Small intestine (tissue), 7 donors: ENCODE measurements at regions not wholly inside any gene's neighbourhood (a gene's known extent, or its start where the extent isn't known, plus 50 kb on each side); places are given as distances from the start of the nearest gene placed in this dataset.
"Not testable (repeated sequence)": the region's sequence is repeated elsewhere in the genome, so short reads cannot be mapped to it uniquely, and the experiment has no call there.

Source experiments
- DNase-seq, 2 donors: peaks; one replicate each; pipeline versions ENCODE4 v3.0.0 to v3.0.0-alpha.2; 2013
- FAIRE-seq: peaks from 2 replicates; lab custom pipeline; 2012; peaks lifted over from hg19 to GRCh38; lab: Jason Lieb, UNC
- H3K27ac ChIP-seq, 3 donors: one replicate each; pipeline ENCODE4 v1.5.1; 2013; ENCODE audit warnings: low read length in 2 of 3, mild to moderate bottlenecking in 2 of 3, control low read depth in 1 of 3, inconsistent platforms in 1 of 3, low read depth in 1 of 3, moderate library complexity in 1 of 3
- H3K27me3 ChIP-seq, 3 donors: one replicate each; pipeline ENCODE4 v1.6.1; 2013; ENCODE audit warnings: low read length in 3 of 3, inconsistent platforms in 1 of 3; ENCODE audit not compliant: control insufficient read depth in 3 of 3, insufficient read depth in 3 of 3
- H3K36me3 ChIP-seq, 3 donors: one replicate each; pipeline ENCODE4 v1.6.1; 2013; ENCODE audit warnings: low read length in 3 of 3, inconsistent platforms in 1 of 3, low read depth in 1 of 3, mild to moderate bottlenecking in 1 of 3, moderate library complexity in 1 of 3; ENCODE audit not compliant: control insufficient read depth in 3 of 3, insufficient read depth in 2 of 3
- H3K4me1 ChIP-seq, 3 donors: one replicate each; pipeline ENCODE4 v1.6.1; 2013; ENCODE audit warnings: low read length in 2 of 3, inconsistent platforms in 1 of 3, low read depth in 1 of 3, mild to moderate bottlenecking in 1 of 3, moderate library complexity in 1 of 3; ENCODE audit not compliant: control insufficient read depth in 3 of 3, insufficient read depth in 2 of 3
- H3K4me3 ChIP-seq, 3 donors: one replicate each; pipeline ENCODE4 v1.5.1; 2013; ENCODE audit warnings: low read length in 3 of 3, control low read depth in 1 of 3, inconsistent platforms in 1 of 3, low read depth in 1 of 3, mild to moderate bottlenecking in 1 of 3, moderate library complexity in 1 of 3
- H3K9me3 ChIP-seq, 2 donors: one replicate each; pipeline ENCODE4 v1.6.1; 2013; ENCODE audit warnings: low read depth in 1 of 2, low read length in 1 of 2; ENCODE audit not compliant: control insufficient read depth in 2 of 2, insufficient read depth in 1 of 2
- WGBS, 3 donors: extraction: QIAGEN DNeasy Blood & Tissue Kit; methylation state at CpG; one replicate each; pipeline ENCODE4 v1.1.7; 2013; 5-methylcytosine and 5-hydroxymethylcytosine counted together
- donor health status: healthy with polysubstance abuse.
- donor health status: control.
- donor health status: control.
- donor health status: Bipolar disorder and iron deficiency.
- donor health status: healthy.

DNA sequence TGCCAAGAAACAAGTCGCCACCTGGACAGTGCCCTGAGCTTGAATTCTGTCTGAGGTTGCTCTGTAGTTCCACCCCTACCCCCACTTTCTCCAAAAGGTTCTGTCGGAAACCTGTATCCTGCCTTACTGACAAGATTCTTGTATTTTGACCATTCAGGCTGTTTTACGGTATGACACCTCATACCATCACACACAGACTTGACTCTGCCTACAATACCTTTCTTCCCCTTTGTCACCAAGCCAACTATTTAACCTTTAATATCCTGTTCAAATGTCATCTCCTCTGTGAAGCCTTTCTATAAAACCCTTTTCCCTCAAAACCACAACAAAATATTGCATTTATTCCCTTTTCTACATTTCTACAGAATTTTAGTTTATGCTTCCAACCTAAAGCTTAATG lies 161.9 kb downstream of the VSIG4 start:
- no peak for FAIRE-seq
- no peaks in the 10 kb centered on the region for H3K36me3 ChIP-seq

GRCh38 chrX:65875614-65876013 lies 164.3 kb downstream of the VSIG4 start:
- H3K36me3 ChIP-seq, H3K4me3 ChIP-seq, H3K27ac ChIP-seq, H3K4me1 ChIP-seq, DNase-seq, FAIRE-seq, H3K27me3 ChIP-seq, H3K9me3 ChIP-seq: not testable (repeated sequence)
- 75 to 86% (median 78%) methylated on average over 4 of the region's 4 CpGs for WGBS, 3 donors

More for the DNA sequence above, 161.9 kb downstream of the VSIG4 start:
- Histone ChIP-seq H3K4me1 (no peaks in the 10 kb centered on the region), H3K27ac (no peak overlapping the region), H3K27me3 (no peaks in the 10 kb centered on the region), H3K4me3 (no peak overlapping the region), H3K9me3 (no peaks in the 10 kb centered on the region)
- no peak for DNase-seq
- 56 to 76% (median 59%) methylated on average over 3 of the region's 3 CpGs for WGBS, 3 donors

DNA sequence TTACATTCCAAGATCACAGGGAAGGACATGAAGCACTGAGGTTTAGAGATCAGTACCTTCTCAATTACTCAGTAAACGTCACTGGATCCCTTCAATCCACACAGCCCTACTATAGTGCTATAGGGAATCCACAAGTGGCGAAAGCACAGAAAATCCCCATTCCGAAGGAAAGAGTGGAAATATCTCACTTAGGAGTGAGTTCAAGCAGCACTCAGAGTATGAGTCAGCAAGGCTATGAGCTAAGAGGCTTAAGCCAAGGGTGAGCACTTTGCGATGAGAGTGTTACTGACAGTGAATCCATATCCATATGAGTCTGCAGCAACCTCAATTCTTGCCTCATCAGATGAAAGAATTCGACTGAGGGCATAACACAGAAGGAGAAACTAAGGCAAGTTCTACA lies 165.1 kb downstream of the VSIG4 start:
- FAIRE-seq (no peak), DNase-seq (no peak)
- no peaks in the 10 kb centered on the region for H3K27me3 ChIP-seq
- no peaks in the 10 kb centered on the region for H3K36me3 ChIP-seq
- H3K9me3 ChIP-seq, result no peaks in the 10 kb centered on the region
- WGBS, 3 donors, result 73 to 80% (median 78%) methylated on average over 5 of the region's 5 CpGs
- no peak overlapping the region for H3K4me3 ChIP-seq
- no peak overlapping the region for H3K27ac ChIP-seq
- no peaks in the 10 kb centered on the region for H3K4me1 ChIP-seq

DNA sequence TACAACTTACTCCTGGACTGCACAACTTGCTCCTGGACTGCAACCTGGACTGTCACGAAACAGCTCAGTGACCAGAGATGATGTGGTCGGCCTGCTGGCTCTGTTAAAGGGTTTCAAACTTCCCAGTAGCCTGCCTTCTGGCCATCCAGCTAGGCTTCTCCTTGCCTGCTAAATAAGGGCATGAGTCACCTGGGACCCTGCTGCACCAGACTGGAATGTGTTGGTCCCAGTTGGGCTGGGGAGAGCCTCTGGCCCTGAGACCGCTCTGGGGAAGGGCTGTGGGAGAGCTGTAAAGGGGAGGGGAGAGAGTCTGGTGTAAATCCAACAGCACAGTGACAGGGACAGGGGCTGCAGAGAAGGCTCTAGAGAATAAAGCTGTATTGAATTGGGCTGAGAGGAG lies 165.8 kb downstream of the VSIG4 start:
- no peak for FAIRE-seq
- Histone ChIP-seq H3K4me1 (no peaks in the 10 kb centered on the region), H3K9me3 (no peaks in the 10 kb centered on the region), H3K27ac (no peak overlapping the region), H3K4me3 (no peak overlapping the region), H3K36me3 (no peaks in the 10 kb centered on the region), H3K27me3 (no peaks in the 10 kb centered on the region)
- no peak for DNase-seq
- 40 to 83% (median 66%) methylated on average over 3 of the region's 3 CpGs for WGBS, 3 donors

DNA sequence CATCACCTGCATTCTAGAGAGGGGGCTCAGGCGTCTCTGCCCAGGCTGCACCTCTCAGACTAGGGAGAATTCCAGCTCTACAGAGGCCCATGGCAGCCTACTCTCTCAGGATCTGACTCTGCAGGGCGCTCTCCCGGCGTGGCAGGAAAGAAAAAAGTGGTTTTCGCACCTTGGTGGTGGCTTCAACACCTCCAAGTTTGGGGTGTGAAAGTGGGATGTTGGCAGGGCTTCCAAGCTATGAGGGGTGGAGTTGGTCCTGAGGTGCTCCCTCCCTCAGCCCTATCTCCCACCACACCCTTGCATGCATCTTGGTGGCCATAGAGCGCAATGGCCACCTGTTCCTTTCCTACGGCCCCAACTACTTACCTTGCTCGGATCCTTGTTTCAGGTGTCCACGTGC lies 166.5 kb downstream of the VSIG4 start:
- no peak overlapping the region for H3K27ac ChIP-seq
- H3K9me3 ChIP-seq, result no peaks in the 10 kb centered on the region
- FAIRE-seq (no peak), DNase-seq (no peak)
- H3K4me3 ChIP-seq, result no peak overlapping the region
- no peaks in the 10 kb centered on the region for H3K27me3 ChIP-seq
- 76 to 89% (median 85%) methylated on average over 9 of the region's 9 CpGs for WGBS, 3 donors
- H3K4me1 ChIP-seq, result no peaks in the 10 kb centered on the region
- no peaks in the 10 kb centered on the region for H3K36me3 ChIP-seq

GRCh38 chrX:65871671-65872311 lies 168.1 kb downstream of the VSIG4 start:
- Histone ChIP-seq H3K27ac (no peak overlapping the region), H3K4me1 (no peaks in the 10 kb centered on the region), H3K27me3 (no peaks in the 10 kb centered on the region), H3K4me3 (no peak overlapping the region), H3K36me3 (no peaks in the 10 kb centered on the region), H3K9me3 (no peaks in the 10 kb centered on the region)
- peak; percentile 1 to 7 for DNase-seq
- 36 to 58% (median 40%) methylated on average over 7 of the region's 7 CpGs for WGBS, 3 donors
- no peak for FAIRE-seq

DNA sequence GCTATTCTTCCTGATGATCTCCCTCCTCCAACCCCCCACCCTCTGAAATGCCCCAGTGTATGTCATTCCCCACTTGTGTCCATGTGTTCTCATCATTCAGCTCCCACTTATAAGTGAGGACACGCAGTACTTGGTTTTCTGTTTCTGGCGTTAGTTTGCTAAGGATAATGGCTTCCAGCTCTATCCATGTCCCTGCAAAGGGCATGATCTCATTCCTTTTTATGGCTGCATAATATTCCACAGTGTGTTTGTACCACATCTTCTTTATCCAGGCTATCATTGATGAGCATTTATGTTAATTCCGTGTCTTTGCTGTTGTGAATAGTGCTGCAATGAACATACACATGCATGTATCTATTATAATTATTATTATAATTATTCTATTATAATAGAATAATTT lies 169.3 kb downstream of the VSIG4 start:
- not testable (repeated sequence) for H3K36me3 ChIP-seq, DNase-seq, H3K4me3 ChIP-seq, FAIRE-seq, H3K27ac ChIP-seq, H3K9me3 ChIP-seq, H3K27me3 ChIP-seq, H3K4me1 ChIP-seq
- WGBS, 3 donors, result 82 to 98% (median 88%) methylated on average over 3 of the region's 3 CpGs

DNA sequence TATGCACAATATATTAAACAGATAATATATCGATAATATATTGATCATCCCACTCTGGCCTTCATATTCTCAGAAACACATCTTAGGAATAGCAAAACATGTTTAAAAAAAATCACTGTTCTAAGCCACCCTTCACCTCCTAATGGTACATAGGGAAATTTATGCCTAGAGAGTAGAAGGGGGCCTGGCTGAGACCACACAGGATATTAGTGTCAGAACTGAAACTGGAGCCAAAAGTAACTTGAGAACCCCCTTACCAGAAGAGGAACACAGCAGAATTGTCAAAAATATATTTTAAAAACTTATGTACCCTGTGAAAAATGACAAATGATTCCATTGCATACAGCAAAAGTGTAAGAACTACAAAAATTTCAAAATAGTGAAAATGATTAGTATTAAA lies 173.1 kb downstream of the VSIG4 start:
- Histone ChIP-seq H3K27me3 (no peaks in the 10 kb centered on the region), H3K36me3 (no peaks in the 10 kb centered on the region), H3K4me1 (no peaks in the 10 kb centered on the region), H3K27ac (no peak overlapping the region), H3K4me3 (no peak overlapping the region), H3K9me3 (no peaks in the 10 kb centered on the region)
- 77 to 96% (median 78%) methylated on average over 1 of the region's 1 CpG for WGBS, 3 donors
- no peak for DNase-seq
- FAIRE-seq, result no peak

GRCh38 chrX:65866146-65866545 lies 173.7 kb downstream of the VSIG4 start:
- H3K27me3 ChIP-seq, result no peaks in the 10 kb centered on the region
- FAIRE-seq (no peak), DNase-seq (peak in 1 of 2 donors; percentile 43)
- no peak overlapping the region for H3K27ac ChIP-seq
- H3K4me3 ChIP-seq, result no peak overlapping the region
- H3K4me1 ChIP-seq, result no peaks in the 10 kb centered on the region
- no peaks in the 10 kb centered on the region for H3K36me3 ChIP-seq
- no peaks in the 10 kb centered on the region for H3K9me3 ChIP-seq
